SK-N-MC (cell line): ENCODE measurements at regions not wholly inside any gene's neighbourhood (a gene's known extent, or its start where the extent isn't known, plus 50 kb on each side); places are given as distances from the start of the nearest gene placed in this dataset.

ENCODE experiments used
- DNase-seq: peaks from one replicate; pipeline ENCODE4 v3.0.0-alpha.2; 2011; ENCODE audit warnings: low read depth, low spot score
- H3K27ac ChIP-seq: fragments of 200-600 bp; sonication (generic); 2 replicates; pipeline ENCODE4 v1.5.1; 2016; ENCODE audit warnings: mixed run types
- H3K36me3 ChIP-seq: fragments of 200-600 bp; sonication (generic); 2 replicates; pipeline ENCODE4 v1.6.1; 2017; ENCODE audit warnings: antibody characterized with exemption, low read length, mixed read lengths; ENCODE audit not compliant: insufficient read depth
- H3K4me3 ChIP-seq: fragments of 200-600 bp; sonication (generic); 2 replicates; pipeline ENCODE4 v1.5.1; 2016
- H3K9ac ChIP-seq: fragments of 200-600 bp; sonication (generic); 2 replicates; pipeline ENCODE4 v1.8.0; 2017; ENCODE audit warnings: mixed run types, mixed read lengths; ENCODE audit not compliant: insufficient read length
- H3K9me3 ChIP-seq: fragments of 200-600 bp; sonication (generic); 2 replicates; pipeline ENCODE4 v1.6.1; 2017; ENCODE audit warnings: low read depth, mild to moderate bottlenecking, antibody characterized with exemption, low read length, moderate library complexity, mixed read lengths
- EZH2 ChIP-seq: fragments of 200-600 bp; sonication (generic); IDR thresholded peaks from one replicate; pipeline ENCODE4 v1.6.1; 2017; ENCODE audit warnings: antibody characterized with exemption
- FOXP2 ChIP-seq: optimal IDR thresholded peaks from 2 replicates; pipeline ENCODE3; 2011; ENCODE audit warnings: mild to moderate bottlenecking, moderate library complexity; ENCODE audit not compliant: insufficient read depth; ENCODE audit errors: extremely low read length, control extremely low read depth
- POLR2AphosphoS5 ChIP-seq: IDR thresholded peaks from 2 replicates; pipeline ENCODE4 v1.6.1; 2012; ENCODE audit warnings: mild to moderate bottlenecking, low read depth, low read length, borderline replicate concordance

GRCh38 chr7:109963741-109964140 is 1127.2 kb upstream of the LRRN3 start:
- Histone ChIP-seq H3K27ac (no peak overlapping the region), H3K9ac (no peak overlapping the region), H3K4me3 (no peak overlapping the region), H3K36me3 (no peaks in the 10 kb centered on the region), H3K9me3 (no peaks in the 10 kb centered on the region)
- TF ChIP-seq EZH2 = no peak
- no peak for TF ChIP-seq FOXP2
- no peak for TF ChIP-seq POLR2AphosphoS5
- DNase-seq = no peak

- Histone ChIP-seq H3K36me3 (no peaks in the 10 kb centered on the region), H3K9me3 (no peaks in the 10 kb centered on the region), H3K27ac (no peak overlapping the region), H3K4me3 (no peak overlapping the region), H3K9ac (no peak overlapping the region)
- no peak for DNase-seq
- no peak for TF ChIP-seq EZH2
- TF ChIP-seq POLR2AphosphoS5 = no peak
- TF ChIP-seq FOXP2 = no peak
These were observed 1126.1 kb upstream of the LRRN3 start for GRCh38 chr7:109964780-109965179.

GRCh38 chr7:109967406-109967805 is 1123.5 kb upstream of the LRRN3 start:
- H3K27ac ChIP-seq = no peak overlapping the region
- DNase-seq = no peak
- TF ChIP-seq EZH2 (no peak), FOXP2 (no peak), POLR2AphosphoS5 (no peak)
- no peaks in the 10 kb centered on the region for H3K9me3 ChIP-seq
- no peak overlapping the region for H3K4me3 ChIP-seq
- H3K9ac ChIP-seq = no peak overlapping the region
- H3K36me3 ChIP-seq = no peaks in the 10 kb centered on the region

GRCh38 chr7:109983618-109984017 is 1107.3 kb upstream of the LRRN3 start:
- H3K4me3 ChIP-seq = no peak overlapping the region
- no peaks in the 10 kb centered on the region for H3K36me3 ChIP-seq
- no peak overlapping the region for H3K27ac ChIP-seq
- TF ChIP-seq POLR2AphosphoS5 (no peak), EZH2 (no peak), FOXP2 (no peak)
- H3K9ac ChIP-seq = no peak overlapping the region
- DNase-seq = no peak
- no peaks in the 10 kb centered on the region; the same call in 1 of the 2 replicates for H3K9me3 ChIP-seq

- TF ChIP-seq EZH2 (no peak), FOXP2 (no peak), POLR2AphosphoS5 (no peak)
These were observed 1106.2 kb upstream of the LRRN3 start for GRCh38 chr7:109984729-109985128.

GRCh38 chr7:109986701-109987100 is 1104.2 kb upstream of the LRRN3 start:
- H3K9ac ChIP-seq = no peak overlapping the region
- H3K36me3 ChIP-seq = no peaks in the 10 kb centered on the region
- no peak overlapping the region for H3K27ac ChIP-seq
- H3K4me3 ChIP-seq = no peak overlapping the region
- TF ChIP-seq POLR2AphosphoS5 = no peak
- no peak for TF ChIP-seq EZH2
- no peak for TF ChIP-seq FOXP2
- no peaks in the 10 kb centered on the region; the same call in 1 of the 2 replicates for H3K9me3 ChIP-seq
- no peak for DNase-seq

More at GRCh38 chr7:109984729-109985128, 1106.2 kb upstream of the LRRN3 start:
- H3K9ac ChIP-seq = no peak overlapping the region
- no peak overlapping the region for H3K27ac ChIP-seq
- DNase-seq = no peak
- H3K4me3 ChIP-seq = no peak overlapping the region
- no peaks in the 10 kb centered on the region; the same call in 1 of the 2 replicates for H3K9me3 ChIP-seq
- no peaks in the 10 kb centered on the region for H3K36me3 ChIP-seq

GRCh38 chr7:109996411-109996810 is 1094.5 kb upstream of the LRRN3 start:
- Histone ChIP-seq H3K36me3 (no peaks in the 10 kb centered on the region), H3K9ac (no peak overlapping the region), H3K9me3 (no peaks in the 10 kb centered on the region), H3K27ac (no peak overlapping the region), H3K4me3 (no peak overlapping the region)
- no peak for DNase-seq
- no peak for TF ChIP-seq EZH2
- no peak for TF ChIP-seq POLR2AphosphoS5
- no peak for TF ChIP-seq FOXP2

GRCh38 chr7:109996927-109997326 is 1094.0 kb upstream of the LRRN3 start:
- H3K36me3 ChIP-seq = no peaks in the 10 kb centered on the region
- H3K9ac ChIP-seq = no peak overlapping the region
- H3K4me3 ChIP-seq = no peak overlapping the region
- no peaks in the 10 kb centered on the region for H3K9me3 ChIP-seq
- H3K27ac ChIP-seq = no peak overlapping the region
- TF ChIP-seq FOXP2 (no peak), POLR2AphosphoS5 (no peak), EZH2 (no peak)
- no peak for DNase-seq

- no peaks in the 10 kb centered on the region for H3K36me3 ChIP-seq
- H3K4me3 ChIP-seq = no peak overlapping the region
- H3K9ac ChIP-seq = no peak overlapping the region
- no peak for TF ChIP-seq EZH2
- H3K27ac ChIP-seq = no peak overlapping the region
- DNase-seq = no peak
- H3K9me3 ChIP-seq = no peaks in the 10 kb centered on the region
These were observed 1093.1 kb upstream of the LRRN3 start for GRCh38 chr7:109997837-109998236.
